ENCODE measurements at regions not wholly inside any gene's neighbourhood (a gene's known extent, or its start where the extent isn't known, plus 50 kb on each side); places are given as distances from the start of the nearest gene placed in this dataset.

DNA sequence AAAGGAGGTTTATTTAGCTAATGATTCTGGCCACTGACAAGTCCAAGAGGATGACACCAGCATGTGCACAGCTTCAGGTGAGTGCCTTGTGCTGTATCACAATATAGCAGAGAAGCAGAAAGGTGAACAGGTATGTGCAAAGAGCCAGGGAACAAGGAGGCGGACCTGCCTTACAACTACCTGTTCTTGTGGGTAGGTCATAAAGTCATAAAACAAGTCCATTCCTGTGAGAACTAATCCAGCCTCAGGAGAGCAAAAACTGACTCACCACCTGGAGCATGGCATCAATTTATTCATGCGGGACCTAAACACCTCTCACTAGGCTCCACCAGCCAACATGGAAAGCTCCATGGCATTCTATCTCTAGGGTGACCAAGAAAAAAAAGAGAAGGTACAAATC lies 234.2 kb downstream of the ASXL3 start:
- no peaks in the 10 kb centered on the region for H3K36me3 ChIP-seq (ENCODE audit: insufficient read depth, low read length, poor library complexity, severe bottlenecking)
- ChIA-PET CTCF (no interaction called here), POLR2A (ENCODE audit: low non-redundant PET) (no interaction called here)
- no peak overlapping the region for H3K4me3 ChIP-seq (ENCODE audit: low read depth, low read length, poor library complexity, severe bottlenecking)
- no peak for DNase-seq (ENCODE audit: low spot score)
- TF ChIP-seq, protein P1, sequence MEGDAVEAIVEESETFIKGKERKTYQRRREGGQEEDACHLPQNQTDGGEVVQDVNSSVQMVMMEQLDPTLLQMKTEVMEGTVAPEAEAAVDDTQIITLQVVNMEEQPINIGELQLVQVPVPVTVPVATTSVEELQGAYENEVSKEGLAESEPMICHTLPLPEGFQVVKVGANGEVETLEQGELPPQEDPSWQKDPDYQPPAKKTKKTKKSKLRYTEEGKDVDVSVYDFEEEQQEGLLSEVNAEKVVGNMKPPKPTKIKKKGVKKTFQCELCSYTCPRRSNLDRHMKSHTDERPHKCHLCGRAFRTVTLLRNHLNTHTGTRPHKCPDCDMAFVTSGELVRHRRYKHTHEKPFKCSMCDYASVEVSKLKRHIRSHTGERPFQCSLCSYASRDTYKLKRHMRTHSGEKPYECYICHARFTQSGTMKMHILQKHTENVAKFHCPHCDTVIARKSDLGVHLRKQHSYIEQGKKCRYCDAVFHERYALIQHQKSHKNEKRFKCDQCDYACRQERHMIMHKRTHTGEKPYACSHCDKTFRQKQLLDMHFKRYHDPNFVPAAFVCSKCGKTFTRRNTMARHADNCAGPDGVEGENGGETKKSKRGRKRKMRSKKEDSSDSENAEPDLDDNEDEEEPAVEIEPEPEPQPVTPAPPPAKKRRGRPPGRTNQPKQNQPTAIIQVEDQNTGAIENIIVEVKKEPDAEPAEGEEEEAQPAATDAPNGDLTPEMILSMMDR (conservative IDR thresholded peaks at IDR 0.05; ENCODE audit: low read depth, low read length) = no peak
- TF ChIP-seq EZH2 (IDR thresholded peaks at IDR 0.05; ENCODE audit: borderline replicate concordance, low read depth, low read length, poor library complexity, severe bottlenecking) = no peak
- H3K9me3 ChIP-seq (ENCODE audit: low read depth, low read length, poor library complexity, severe bottlenecking) = no peaks in the 10 kb centered on the region
- intact Hi-C loops (cut with micrococcal nuclease; ENCODE audit: unreplicated experiment) = no loop called here
- BruUV-seq (replicated peaks) = no TSS peak
- no peaks in the 10 kb centered on the region for H3K4me1 ChIP-seq (ENCODE audit: insufficient read depth, low read length, poor library complexity, severe bottlenecking)
- no peak overlapping the region for H3K27ac ChIP-seq (ENCODE audit: low read depth, low read length, poor library complexity, severe bottlenecking)
- H3K27me3 ChIP-seq (replicated peaks; ENCODE audit: insufficient read depth, low read depth, low read length, poor library complexity) = peaks cover 3% of the 10 kb centered on the region

DNA sequence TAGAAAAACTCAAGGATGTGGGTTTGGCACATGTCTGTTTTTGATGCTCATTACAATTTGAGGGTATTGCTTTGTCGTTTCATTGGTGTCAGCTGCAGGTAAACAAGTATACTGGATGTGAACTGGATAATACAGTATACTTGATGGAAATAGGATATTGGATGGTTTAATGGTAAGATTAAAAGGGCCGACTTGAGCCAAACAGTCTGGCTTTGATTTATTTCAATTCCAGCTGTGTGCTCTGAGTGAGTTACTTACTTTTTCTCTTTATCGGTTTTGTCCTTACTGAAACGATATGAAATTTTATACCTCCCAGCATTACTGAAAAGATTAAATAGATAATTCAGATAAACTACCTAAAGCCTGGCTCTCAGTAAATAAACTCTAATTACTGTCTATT lies 227.6 kb downstream of the ASXL3 start:
- no peaks in the 10 kb centered on the region for H3K4me1 ChIP-seq (ENCODE audit: insufficient read depth, low read length, poor library complexity, severe bottlenecking)
- H3K27me3 ChIP-seq (replicated peaks; ENCODE audit: insufficient read depth, low read depth, low read length, poor library complexity) = peaks cover 3% of the 10 kb centered on the region
- DNase-seq (ENCODE audit: low spot score) = no peak
- BruUV-seq (replicated peaks) = no TSS peak
- no peak overlapping the region for H3K27ac ChIP-seq (ENCODE audit: low read depth, low read length, poor library complexity, severe bottlenecking)
- no peak overlapping the region for H3K4me3 ChIP-seq (ENCODE audit: low read depth, low read length, poor library complexity, severe bottlenecking)
- intact Hi-C loops (cut with micrococcal nuclease; ENCODE audit: unreplicated experiment) = no loop called here
- no peaks in the 10 kb centered on the region for H3K36me3 ChIP-seq (ENCODE audit: insufficient read depth, low read length, poor library complexity, severe bottlenecking)
- TF ChIP-seq EZH2 (IDR thresholded peaks at IDR 0.05; ENCODE audit: borderline replicate concordance, low read depth, low read length, poor library complexity, severe bottlenecking) = no peak
- TF ChIP-seq, protein P1 (conservative IDR thresholded peaks at IDR 0.05; ENCODE audit: low read depth, low read length) = no peak
- CTCF ChIA-PET = no interaction called here
- POLR2A ChIA-PET (ENCODE audit: low non-redundant PET) = no interaction called here
- no peaks in the 10 kb centered on the region for H3K9me3 ChIP-seq (ENCODE audit: low read depth, low read length, poor library complexity, severe bottlenecking)

DNA sequence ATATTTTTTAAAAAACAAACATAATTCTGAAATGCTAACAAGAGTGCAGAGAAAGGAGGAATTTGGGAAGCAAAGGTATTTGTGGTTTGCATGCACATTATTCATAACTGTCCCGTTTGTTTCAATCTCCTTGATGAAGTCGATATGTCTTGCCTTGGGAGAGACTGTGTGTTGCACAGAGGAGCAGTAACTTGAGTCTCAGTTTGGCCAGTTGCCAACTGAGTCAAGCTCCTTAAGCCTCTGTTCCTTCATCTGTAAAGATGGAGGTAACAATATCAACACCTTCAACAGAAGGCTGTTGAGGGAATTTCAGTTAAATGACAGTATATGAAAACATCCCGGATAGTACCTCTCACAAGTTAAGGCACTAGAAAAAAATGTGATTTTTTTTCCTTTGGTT lies 226.2 kb downstream of the ASXL3 start:
- Histone ChIP-seq H3K4me1 (ENCODE audit: insufficient read depth, low read length, poor library complexity, severe bottlenecking) (no peaks in the 10 kb centered on the region), H3K4me3 (ENCODE audit: low read depth, low read length, poor library complexity, severe bottlenecking) (no peak overlapping the region), H3K36me3 (ENCODE audit: insufficient read depth, low read length, poor library complexity, severe bottlenecking) (no peaks in the 10 kb centered on the region), H3K27me3 (replicated peaks; ENCODE audit: insufficient read depth, low read depth, low read length, poor library complexity) (peaks cover 3% of the 10 kb centered on the region), H3K9me3 (ENCODE audit: low read depth, low read length, poor library complexity, severe bottlenecking) (no peaks in the 10 kb centered on the region), H3K27ac (ENCODE audit: low read depth, low read length, poor library complexity, severe bottlenecking) (no peak overlapping the region)
- intact Hi-C loops (cut with micrococcal nuclease; ENCODE audit: unreplicated experiment) = no loop called here
- CTCF ChIA-PET = no interaction called here
- DNase-seq (ENCODE audit: low spot score) = peak; percentile 54
- no TSS peak for BruUV-seq (replicated peaks)
- POLR2A ChIA-PET (ENCODE audit: low non-redundant PET) = interaction anchor here (0.7 kb wide), 1 partner anchor 16 kb away, joined by 5 read pairs; no protein-coding TSS in a partner anchor
- TF ChIP-seq EZH2 (IDR thresholded peaks at IDR 0.05; ENCODE audit: borderline replicate concordance, low read depth, low read length, poor library complexity, severe bottlenecking) = no peak
- TF ChIP-seq, protein P1 (conservative IDR thresholded peaks at IDR 0.05; ENCODE audit: low read depth, low read length) = no peak

All from A673 (cell line).